DMS153 (cell line): ENCODE measurements at regions not wholly inside any gene's neighbourhood (a gene's known extent, or its start where the extent isn't known, plus 50 kb on each side); places are given as distances from the start of the nearest gene placed in this dataset.

ENCODE experiments used
- DNase-seq: peaks from one replicate; lab custom pipeline; 2025; lab: John Stamatoyannopoulos, UW

DNA sequence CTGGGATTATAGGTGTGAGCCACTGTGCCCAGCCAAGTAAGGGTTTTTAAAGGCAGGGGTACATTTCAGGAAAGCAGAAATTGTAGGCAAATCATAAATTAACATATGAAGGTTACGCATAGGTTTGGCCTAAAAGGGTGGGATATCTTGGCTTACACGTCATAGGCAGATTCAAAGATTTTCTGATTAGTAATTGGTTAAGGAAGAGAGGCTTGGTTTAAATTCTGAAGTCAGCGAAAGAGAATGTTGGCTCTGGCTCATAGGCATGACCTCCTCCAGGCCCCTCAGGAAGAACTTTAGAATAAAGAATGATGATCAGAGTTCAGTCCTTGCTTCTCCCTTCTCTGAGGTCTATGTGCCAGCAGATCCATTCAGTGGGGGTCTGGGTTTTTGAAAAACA is 124.8 kb upstream of the RBBP6 start:
- DNase-seq: no peak

DNA sequence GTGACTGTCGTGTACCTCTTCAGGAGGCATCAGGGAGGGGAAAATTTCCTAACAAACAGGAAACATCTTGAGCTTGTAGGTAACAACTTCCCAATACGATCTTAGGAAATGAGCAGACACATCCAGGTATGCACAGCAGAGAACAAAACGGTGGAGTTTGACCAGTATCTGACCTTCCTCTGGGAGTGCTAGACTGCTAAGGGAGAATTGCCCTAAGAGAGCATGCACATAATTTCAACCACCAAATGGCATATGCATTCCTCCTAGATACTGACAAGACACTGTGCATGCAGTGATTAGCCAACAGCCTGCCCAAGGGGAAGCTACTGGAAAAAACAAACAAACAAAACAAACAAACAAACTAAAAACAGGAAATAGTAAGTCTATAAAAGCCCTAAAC is 120.6 kb upstream of the RBBP6 start:
- no peak for DNase-seq

DNA sequence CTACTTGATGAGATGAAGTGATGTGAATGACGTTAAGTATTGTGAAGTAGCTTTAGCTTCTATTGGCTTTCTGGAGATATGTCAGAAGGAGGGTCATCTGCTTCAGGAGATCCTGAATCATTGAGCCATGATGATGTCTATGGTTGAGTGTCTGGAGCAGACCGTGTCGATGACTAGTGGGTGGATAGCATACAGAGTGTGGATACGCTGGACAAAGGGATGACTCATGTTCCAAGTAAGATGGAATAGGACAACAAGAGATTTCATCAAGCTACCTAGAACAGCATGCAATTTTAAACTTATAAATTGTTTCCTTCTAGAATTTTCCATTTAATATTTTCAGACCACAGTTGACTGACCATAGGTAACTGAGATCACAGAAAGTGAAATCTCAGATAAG is 116.1 kb upstream of the RBBP6 start:
- DNase-seq: no peak

DNA sequence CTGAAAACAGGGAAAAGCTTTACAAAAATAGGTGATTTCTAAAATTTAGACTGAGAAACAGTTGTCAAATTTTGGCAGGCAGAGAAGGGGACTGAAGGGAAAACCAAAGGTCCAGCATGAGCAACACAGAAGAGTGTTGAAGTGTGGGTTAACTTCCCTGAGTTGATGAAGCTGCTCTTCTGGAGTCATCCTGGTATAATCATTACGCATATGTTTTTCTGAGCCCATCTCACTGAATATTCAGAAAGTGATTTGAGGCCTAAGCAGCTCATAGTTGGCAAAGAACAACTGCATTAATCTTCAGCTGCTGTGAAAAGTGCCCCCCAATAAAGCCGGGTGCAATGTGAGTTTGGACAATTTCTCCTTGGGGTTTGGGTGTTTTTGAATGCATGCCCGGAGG is 115.0 kb upstream of the RBBP6 start:
- no peak for DNase-seq

DNA sequence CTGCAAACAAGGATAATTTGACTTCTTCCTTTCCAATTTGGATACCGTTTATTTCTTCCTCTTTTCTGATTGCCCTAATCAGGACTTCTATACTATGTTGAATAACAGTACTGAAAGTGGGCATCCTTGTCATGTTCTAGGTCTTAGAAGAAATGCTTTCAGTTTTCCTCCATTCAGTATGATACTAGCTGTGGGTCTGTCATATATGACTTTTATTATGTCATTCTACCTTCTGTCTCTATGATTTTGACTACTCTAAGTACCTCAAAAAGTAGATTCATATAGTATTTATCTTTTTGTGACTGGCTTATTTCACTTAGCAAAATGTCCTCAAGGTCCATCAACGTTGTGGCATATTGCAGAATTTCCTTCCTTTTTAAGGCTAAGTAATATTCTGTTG is 111.5 kb upstream of the RBBP6 start:
- no peak for DNase-seq

DNA sequence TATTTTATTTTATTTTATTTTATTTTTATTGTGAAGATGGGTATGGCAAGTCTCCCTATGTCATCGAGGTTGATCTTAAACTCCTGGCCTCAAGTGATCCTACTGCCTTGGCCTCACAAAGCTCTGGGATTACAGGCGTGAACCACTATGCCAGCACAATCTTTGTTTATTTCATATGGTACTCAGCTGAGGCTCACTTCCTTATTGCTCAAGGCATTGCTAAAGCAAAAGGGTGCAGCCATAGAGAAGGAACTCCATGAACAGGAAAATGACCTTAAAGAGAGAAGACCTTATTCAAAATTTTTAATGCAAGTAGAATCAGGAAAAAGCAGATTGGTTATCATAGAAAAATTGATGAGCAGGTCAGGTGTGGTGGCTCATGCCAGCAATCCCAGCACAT is 110.6 kb upstream of the RBBP6 start:
- DNase-seq: no peak

DNA sequence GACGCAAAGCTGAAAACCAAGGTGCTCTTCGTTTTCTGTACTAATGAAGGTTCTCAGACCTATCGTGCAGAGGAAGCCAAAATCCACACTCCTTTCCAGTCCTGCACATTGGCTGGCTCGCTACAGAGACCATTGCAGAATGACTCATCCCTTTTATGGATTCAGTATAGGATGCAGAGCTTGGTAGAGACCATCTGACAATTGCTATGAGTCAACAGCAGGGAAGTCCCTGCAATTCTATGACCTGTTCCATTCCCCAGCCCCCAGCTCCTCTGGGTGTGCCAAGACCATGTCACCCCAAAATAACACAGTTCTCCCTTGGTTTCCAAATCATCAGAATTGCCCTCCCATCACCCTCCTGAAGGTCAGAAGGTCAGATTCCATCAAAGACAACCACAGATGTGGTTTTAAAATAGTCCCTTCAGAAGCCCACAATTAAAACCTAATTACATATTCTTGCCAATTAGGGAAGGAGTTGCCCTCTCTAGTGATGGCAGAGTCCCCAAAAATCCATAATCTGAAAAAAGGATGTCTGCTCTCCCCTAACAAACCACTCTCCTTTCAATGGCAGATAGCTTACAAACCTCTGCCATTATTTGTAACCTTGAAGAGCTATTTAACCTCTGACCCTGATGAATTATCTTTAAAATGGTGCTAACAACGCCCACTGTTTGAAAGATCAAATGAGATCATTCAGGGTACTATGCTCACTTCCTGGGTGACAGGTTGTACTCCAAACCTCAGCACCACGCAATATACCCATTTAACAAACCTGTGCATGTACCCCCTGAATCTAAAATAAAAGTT is 108.2 kb upstream of the RBBP6 start:
- DNase-seq: no peak

DNA sequence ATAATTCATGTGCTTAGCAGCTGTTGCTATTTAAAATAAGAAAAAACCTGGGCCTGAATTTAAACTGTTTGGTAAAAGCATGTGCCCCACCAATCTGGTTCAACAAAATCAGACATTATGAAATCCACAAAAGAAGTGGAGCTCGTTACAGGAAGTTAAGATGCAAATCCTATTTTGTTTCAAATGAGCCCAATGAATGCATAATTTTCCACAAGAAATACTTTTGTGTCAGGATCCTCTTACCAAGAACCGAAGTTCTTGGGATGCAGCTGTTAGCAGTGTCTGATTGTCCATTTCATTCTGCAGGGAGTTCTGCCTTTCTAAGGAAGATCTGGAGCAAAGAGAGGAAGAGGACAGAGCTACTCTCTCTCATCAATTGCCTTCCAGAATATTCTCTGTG is 105.7 kb upstream of the RBBP6 start:
- DNase-seq: no peak

DNA sequence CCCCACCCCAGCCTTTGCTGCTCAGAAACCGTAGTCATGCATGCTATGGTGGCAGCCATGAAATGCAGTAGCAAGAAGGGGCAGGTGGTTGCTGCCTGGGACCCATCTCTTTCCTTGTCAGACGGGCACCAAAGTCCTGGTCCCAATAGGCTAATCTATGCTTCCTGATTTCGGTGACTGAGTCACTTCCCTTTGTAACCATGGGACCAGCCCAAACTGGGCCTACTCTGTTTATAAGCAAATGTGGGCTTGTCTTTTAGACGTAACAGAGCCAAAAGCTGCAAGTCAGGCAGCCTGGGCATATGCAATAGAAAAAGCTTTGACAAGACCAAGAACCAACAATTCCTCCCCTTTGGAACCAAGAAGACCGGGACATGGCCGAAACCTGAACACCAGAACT is 99.1 kb upstream of the RBBP6 start:
- no peak for DNase-seq

DNA sequence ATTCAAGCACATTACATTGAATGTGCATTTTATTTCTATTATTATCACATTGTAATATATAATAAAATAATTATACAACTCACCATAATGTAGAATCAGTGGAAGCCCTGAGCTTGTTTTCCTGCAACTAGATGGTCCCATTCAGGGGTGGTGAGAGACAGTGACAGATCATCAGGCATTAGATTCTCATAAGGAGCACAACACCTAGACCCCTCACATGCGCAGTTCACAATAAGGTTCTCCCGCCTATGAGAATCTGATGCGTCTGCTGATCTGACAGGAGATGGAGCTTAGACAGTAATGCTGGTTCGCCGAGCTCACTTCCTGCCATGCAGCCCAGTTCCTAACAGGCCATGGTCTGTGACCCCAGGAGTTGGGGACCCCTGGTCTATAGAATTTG is 96.7 kb upstream of the RBBP6 start:
- no peak for DNase-seq

DNA sequence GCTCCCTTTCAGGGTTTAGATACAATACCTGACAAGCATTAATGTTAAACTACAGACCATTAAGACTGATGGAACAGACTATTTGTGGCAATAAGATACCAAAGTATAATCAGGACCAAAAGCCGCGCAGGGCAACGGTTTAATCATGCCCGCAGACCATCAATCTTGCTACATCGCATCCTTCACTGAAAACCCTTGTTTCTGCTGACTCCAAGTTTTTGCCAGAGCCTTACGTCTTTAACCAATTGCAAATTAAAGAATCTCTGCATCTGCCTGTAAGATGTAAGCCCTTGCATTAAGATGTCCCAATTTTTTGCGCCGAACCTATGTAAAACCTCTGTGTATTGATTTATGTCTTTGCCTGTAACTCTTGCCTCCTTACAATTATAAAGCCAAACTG is 94.2 kb upstream of the RBBP6 start:
- DNase-seq: no peak

DNA sequence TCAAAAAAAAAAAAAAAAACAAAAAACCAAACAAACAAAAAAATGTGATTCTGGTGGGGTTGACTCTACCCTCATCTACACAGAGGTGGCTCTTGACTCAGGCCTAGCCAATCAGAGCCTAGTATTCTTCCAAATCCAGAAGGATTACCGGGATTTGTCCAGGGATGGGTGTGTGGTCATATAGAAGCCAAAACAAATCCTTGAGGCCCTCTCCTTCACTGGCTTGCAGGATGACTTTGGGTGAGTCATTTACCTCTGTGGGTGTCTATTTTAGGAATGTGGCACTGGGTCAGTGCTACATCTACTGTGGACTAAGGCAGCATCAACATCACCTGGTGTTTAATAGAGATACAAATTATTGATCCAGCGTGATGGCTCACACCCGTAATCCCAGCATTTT is 93.2 kb upstream of the RBBP6 start:
- no peak for DNase-seq

DNA sequence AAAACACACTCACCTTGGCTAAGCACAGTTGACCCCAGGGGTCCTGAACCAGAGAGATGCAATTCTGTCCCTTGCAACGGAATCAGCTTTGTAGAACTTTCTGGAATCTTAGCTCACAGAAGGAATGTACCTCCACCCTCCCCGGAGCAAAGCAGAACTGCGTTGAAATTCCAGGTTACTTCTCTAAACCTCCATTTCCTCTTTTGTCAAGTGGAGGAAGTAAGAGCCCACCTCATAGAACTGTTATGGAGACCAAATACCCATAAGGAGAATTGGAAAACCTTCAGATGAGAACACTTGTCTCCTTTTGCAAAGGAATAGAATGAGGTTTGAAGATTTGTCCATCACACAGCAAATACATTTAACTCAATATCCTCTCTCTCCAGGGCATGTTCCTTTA is 86.6 kb upstream of the RBBP6 start:
- no peak for DNase-seq

DNA sequence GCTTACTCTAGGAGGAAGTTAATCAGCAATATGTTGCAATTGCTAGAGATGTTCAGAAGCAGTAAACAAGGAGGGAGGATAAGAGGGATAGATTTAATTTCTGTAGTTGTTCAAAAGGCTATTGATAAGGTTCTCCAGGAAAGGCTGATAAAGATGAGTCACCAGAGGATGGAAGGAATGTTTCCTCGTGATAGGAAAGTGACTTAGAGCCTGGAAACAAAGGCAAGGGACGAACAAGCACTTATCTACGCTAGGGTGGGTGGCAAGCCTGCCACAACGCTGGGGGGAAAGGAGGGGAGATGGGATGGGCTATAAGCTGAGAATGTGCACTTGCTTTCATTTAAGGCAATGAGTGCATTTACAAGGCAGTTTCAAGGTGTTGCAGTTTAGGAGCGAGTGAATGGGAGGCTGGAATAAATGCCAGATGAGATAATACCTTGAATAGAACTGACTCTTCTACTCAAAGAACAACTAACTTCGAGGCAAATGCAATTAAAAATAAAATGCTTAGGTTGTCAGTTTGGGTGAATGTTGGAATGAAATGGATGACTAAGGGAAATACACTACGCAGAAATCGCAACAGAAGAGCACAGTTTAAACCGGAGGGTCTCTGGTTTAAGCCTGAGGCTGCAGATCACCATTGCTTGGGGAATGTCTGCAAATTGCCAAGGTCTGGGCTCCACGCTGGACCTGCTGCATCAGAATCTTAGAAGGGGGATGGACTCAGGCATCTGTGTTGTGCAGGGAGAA is 76.0 kb upstream of the RBBP6 start:
- DNase-seq: no peak

DNA sequence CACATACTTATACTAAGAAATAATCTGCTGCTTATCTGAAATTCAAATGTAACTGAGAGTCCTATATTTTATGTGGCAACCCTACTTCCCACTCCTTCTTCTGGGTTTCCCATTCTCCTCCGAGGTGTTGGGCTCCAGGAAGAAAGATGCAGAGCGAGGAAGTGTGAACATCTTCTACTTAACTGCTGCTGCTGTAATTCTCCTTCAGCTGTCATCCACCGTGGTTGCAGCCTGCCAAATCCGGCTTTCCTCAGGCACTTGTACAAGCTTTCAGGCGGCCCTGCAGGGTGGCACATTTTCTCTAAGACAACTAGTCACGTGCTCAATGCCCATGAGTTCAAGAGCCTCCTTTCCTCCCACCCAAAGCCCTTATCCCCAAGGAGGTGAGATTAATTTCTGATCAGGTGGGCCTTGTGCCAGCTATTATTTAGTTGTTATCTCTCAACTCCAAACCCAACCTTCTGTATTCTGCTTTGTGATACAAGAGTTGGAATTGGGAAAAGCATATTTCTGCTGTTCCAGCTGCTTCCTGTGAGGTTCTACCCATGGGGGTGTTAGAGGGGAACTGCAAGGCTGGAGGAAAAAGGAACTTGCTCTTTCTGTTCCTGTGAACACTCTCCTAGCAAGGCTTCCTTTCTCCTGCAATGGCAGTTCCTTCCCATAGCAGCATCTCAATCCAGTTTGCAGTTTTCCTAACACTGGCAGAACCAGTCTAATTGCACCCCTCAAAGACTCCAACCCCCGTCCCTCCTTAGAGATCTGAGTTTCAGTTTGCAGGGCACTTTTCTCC is 67.6 kb upstream of the RBBP6 start:
- DNase-seq: no peak

DNA sequence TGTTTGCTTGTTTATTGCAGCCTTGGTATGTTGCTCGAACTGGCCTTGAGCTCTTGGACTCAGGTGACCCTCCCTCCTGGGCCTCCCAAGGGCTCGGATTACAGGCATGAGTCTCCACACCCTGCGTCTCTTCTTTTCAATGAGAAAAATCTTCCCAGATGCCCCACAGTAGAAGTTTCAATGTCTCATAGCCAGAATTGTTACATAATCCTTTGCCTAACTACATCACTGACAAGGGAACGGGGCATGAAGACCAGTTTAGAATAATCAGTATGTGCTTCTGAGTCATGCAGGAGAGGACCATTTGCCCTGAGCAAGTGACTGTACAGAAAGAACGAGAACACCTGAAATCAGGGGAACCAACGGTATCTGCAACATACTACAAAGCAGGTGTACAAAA is 61.9 kb upstream of the RBBP6 start:
- DNase-seq: no peak

DNA sequence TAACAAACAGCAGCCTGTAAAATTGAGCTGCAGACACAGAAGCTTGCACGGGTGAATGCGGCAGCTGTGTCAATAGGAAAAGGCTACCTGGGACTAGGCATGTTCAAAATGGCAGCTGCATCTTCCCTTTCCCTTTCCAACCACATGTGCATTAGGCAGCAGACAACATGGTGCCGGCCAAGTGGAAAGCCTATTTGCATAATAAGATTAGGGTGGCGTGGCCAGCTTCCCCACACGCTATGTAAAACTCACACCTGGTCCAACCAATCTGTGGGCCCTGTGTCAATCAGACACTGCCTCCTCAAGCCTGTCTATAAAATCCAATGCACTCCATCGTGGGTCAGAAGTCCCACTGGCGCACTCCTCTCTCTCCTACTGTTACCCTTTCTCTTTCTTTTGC is 61.0 kb upstream of the RBBP6 start:
- DNase-seq: peak; percentile 73

DNA sequence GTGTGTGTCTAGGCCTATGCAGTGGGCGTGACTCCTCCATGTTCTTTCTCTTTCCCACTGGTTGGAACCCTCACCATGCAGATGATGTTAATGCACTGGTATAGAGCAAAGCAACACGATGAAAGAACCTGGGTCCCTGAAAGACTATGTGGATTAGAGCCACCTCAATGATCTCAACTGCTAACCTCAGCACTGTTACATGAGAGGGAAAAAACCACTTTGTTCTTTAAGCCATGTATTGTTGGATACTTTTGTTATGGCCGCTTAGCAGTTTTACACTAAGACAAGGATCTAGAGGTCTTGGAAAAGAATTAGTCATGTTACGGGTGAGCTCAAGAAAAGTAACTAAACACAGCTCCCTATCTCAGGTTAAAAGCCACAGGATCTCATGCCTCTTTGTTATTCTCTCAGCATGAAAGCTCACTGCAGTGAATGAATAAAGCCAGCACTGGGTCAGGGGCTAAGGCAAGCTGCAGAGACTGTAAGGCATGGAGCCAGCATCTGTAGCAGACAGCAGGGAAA is 56.6 kb upstream of the RBBP6 start:
- DNase-seq: no peak

DNA sequence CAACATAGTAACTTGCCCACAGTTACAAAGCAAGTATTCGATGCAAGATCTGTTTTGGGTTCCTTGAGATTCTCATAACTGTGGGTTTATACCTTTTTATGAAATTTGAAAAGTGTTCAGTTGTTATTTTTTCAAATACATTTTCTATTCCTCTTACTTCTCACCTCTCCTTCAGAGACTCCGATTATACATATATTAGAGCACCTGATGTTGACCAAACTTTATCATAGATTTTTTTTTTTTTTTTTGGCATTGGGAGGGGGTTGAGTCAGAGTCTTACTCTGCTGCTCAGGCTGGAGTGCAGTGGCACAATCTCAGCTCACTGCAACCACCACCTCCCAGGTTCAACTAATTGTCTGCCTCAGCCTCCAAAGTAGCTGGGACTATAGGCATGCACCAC is 51.3 kb upstream of the RBBP6 start:
- DNase-seq: no peak
